HEK293 (cell line): ENCODE measurements at regions not wholly inside any gene's neighbourhood (a gene's known extent, or its start where the extent isn't known, plus 50 kb on each side); places are given as distances from the start of the nearest gene placed in this dataset.

Experiments used
- KLF9 ChIP-seq: fragments of 450-650 bp; formaldehyde crosslinking; IDR thresholded peaks from 2 replicates; pipeline ENCODE4 v1.5.1; 2016; ENCODE audit warnings: missing biosample characterization, missing genetic modification characterization, low read depth
- ZBTB1 ChIP-seq: fragments of 450-650 bp; formaldehyde crosslinking; IDR thresholded peaks from 2 replicates; pipeline ENCODE4 v1.5.1; 2016; ENCODE audit warnings: missing biosample characterization, missing genetic modification characterization
- ZBTB20 ChIP-seq: fragments of 450-650 bp; formaldehyde crosslinking; IDR thresholded peaks from 2 replicates; pipeline ENCODE4 v1.5.1; 2016; ENCODE audit warnings: missing biosample characterization, missing genetic modification characterization
- ZNF121 ChIP-seq: fragments of 450-650 bp; formaldehyde crosslinking; IDR thresholded peaks from 2 replicates; pipeline ENCODE4 v1.5.1; 2016; ENCODE audit warnings: missing biosample characterization, missing genetic modification characterization
- ZNF398 ChIP-seq: fragments of 450-650 bp; formaldehyde crosslinking; IDR thresholded peaks from 2 replicates; pipeline ENCODE4 v1.5.1; 2017; ENCODE audit warnings: missing biosample characterization, missing genetic modification characterization
- ZNF580 ChIP-seq: fragments of 450-650 bp; formaldehyde crosslinking; IDR thresholded peaks from 2 replicates; pipeline ENCODE4 v1.5.1; 2016; ENCODE audit warnings: missing biosample characterization, missing genetic modification characterization

- no peak for TF ChIP-seq ZNF398 (tag by site-specific recombination)
- TF ChIP-seq ZNF121 (tag by site-specific recombination), result no peak
- TF ChIP-seq ZBTB1 (tag by site-specific recombination), result no peak
- TF ChIP-seq ZNF580, result no peak
- TF ChIP-seq KLF9 (tag by site-specific recombination), result no peak
- TF ChIP-seq ZBTB20 (tag by site-specific recombination), result no peak
These were observed 287.5 kb upstream of the PODXL start for GRCh38 chr7:131843898-131844331.
